Omental fat pad (tissue), 3 donors: ENCODE measurements at regions not wholly inside any gene's neighbourhood (a gene's known extent, or its start where the extent isn't known, plus 50 kb on each side); places are given as distances from the start of the nearest gene placed in this dataset.

Experiments
- ATAC-seq: fragments of 150-250 bp; one replicate; pipeline ENCODE4 v1.9.1; 2016; ENCODE audit warnings: mild to moderate bottlenecking, moderate library complexity; ENCODE audit not compliant: low FRiP score
- DNase-seq: peaks from one replicate; pipeline ENCODE4 v3.0.0-alpha.2; 2019; ENCODE audit warnings: low spot score
- CTCF ChIP-seq, 3 donors: fragments of 450-650 bp; IDR thresholded peaks; one replicate each; pipeline ENCODE4 v1.5.1; 2016 to 2017; ENCODE audit warnings: antibody characterized with exemption in 3 of 3, mild to moderate bottlenecking in 3 of 3, moderate library complexity in 2 of 3

- TF ChIP-seq CTCF (IDR thresholded peaks at IDR 0.05) = no peak
- DNase-seq (no peak), ATAC-seq (no peak)
Observed at GRCh38 chr4:59956366-59956765, 1243.8 kb upstream of the ADGRL3 start.

GRCh38 chr4:59960143-59960542 is 1240.0 kb upstream of the ADGRL3 start:
- TF ChIP-seq CTCF (IDR thresholded peaks at IDR 0.05) = no peak
- ATAC-seq = no peak
- no peak for DNase-seq

GRCh38 chr4:59966758-59967157 is 1233.4 kb upstream of the ADGRL3 start:
- DNase-seq (no peak), ATAC-seq (no peak)
- TF ChIP-seq CTCF (IDR thresholded peaks at IDR 0.05) = no peak

- DNase-seq (no peak), ATAC-seq (no peak)
- TF ChIP-seq CTCF (IDR thresholded peaks at IDR 0.05) = no peak
Observed at GRCh38 chr4:59968796-59969195, 1231.3 kb upstream of the ADGRL3 start.

- DNase-seq (no peak), ATAC-seq (no peak)
- no peak for TF ChIP-seq CTCF (IDR thresholded peaks at IDR 0.05)
Observed at GRCh38 chr4:59969909-59970308, 1230.2 kb upstream of the ADGRL3 start.

GRCh38 chr4:59971952-59972351 is 1228.2 kb upstream of the ADGRL3 start:
- ATAC-seq (no peak), DNase-seq (no peak)
- TF ChIP-seq CTCF (IDR thresholded peaks at IDR 0.05) = no peak

GRCh38 chr4:59973492-59973891 is 1226.6 kb upstream of the ADGRL3 start:
- TF ChIP-seq CTCF (IDR thresholded peaks at IDR 0.05) = no peak
- no peak for ATAC-seq
- DNase-seq = no peak
